ENCODE measurements at regions not wholly inside any gene's neighbourhood (a gene's known extent, or its start where the extent isn't known, plus 50 kb on each side); places are given as distances from the start of the nearest gene placed in this dataset.
A peak's percentile ranks its signal among the peaks of the same experiment; 100 is the strongest.
"Not testable (repeated sequence)": the region's sequence is repeated elsewhere in the genome, so short reads cannot be mapped to it uniquely, and the experiment has no call there.

GRCh38 chr21:9775877-9776276 lies 745.5 kb upstream of the TPTE start:
- not testable (repeated sequence) for H3K27ac Mint-ChIP-seq; H3K4me1 Mint-ChIP-seq; H3K36me3 ChIP-seq (ENCODE audit: control insufficient read depth, insufficient read depth, low read length); H3K27ac ChIP-seq (ENCODE audit: low read depth, low read length); H3K27me3 ChIP-seq (ENCODE audit: control insufficient read depth, insufficient read depth, low read length, poor library complexity, severe bottlenecking); H3K4me3 ChIP-seq (ENCODE audit: low read length); H3K27me3 Mint-ChIP-seq (ENCODE audit: insufficient read depth); H3K9ac ChIP-seq (ENCODE audit: extremely low read depth, low read length, poor library complexity, severe bottlenecking); H3K4me3 Mint-ChIP-seq; H3K36me3 Mint-ChIP-seq (ENCODE audit: low read depth); DNase-seq; H3K4me1 ChIP-seq (ENCODE audit: control insufficient read depth, insufficient read depth, low read length)
- 72 to 77% methylated on average over 8 of the region's 8 CpGs for WGBS, 2 experiments (ENCODE audit: insufficient coverage in 1 of 2, insufficient read length in 1 of 2)
- peaks cover 97% of the 10 kb centered on the region for H3K9me3 ChIP-seq (ENCODE audit: control insufficient read depth, low read length)
- H3K9me3 Mint-ChIP-seq = peaks cover 34% of the 10 kb centered on the region

GRCh38 chr21:9776286-9777020 lies 744.9 kb upstream of the TPTE start:
- DNase-seq; H3K4me1 ChIP-seq (ENCODE audit: control insufficient read depth, insufficient read depth, low read length); H3K27ac Mint-ChIP-seq; H3K4me1 Mint-ChIP-seq; H3K27me3 ChIP-seq (ENCODE audit: control insufficient read depth, insufficient read depth, low read length, poor library complexity, severe bottlenecking); H3K36me3 Mint-ChIP-seq (ENCODE audit: low read depth); H3K27me3 Mint-ChIP-seq (ENCODE audit: insufficient read depth); H3K27ac ChIP-seq (ENCODE audit: low read depth, low read length); H3K9ac ChIP-seq (ENCODE audit: extremely low read depth, low read length, poor library complexity, severe bottlenecking); H3K4me3 ChIP-seq (ENCODE audit: low read length); H3K36me3 ChIP-seq (ENCODE audit: control insufficient read depth, insufficient read depth, low read length); H3K4me3 Mint-ChIP-seq: not testable (repeated sequence)
- 57 to 63% methylated on average over 6 to 8 of the region's 8 CpGs for WGBS, 2 experiments (ENCODE audit: insufficient coverage in 1 of 2, insufficient read length in 1 of 2)
- H3K9me3 Mint-ChIP-seq = peaks cover 40% of the 10 kb centered on the region
- H3K9me3 ChIP-seq (ENCODE audit: control insufficient read depth, low read length) = peaks cover 97% of the 10 kb centered on the region

- not testable (repeated sequence) for H3K4me1 Mint-ChIP-seq; H3K27ac ChIP-seq (ENCODE audit: low read depth, low read length); H3K4me1 ChIP-seq (ENCODE audit: control insufficient read depth, insufficient read depth, low read length); H3K9ac ChIP-seq (ENCODE audit: extremely low read depth, low read length, poor library complexity, severe bottlenecking); H3K36me3 Mint-ChIP-seq (ENCODE audit: low read depth); H3K27ac Mint-ChIP-seq; H3K4me3 Mint-ChIP-seq; H3K36me3 ChIP-seq (ENCODE audit: control insufficient read depth, insufficient read depth, low read length); H3K4me3 ChIP-seq (ENCODE audit: low read length); H3K27me3 ChIP-seq (ENCODE audit: control insufficient read depth, insufficient read depth, low read length, poor library complexity, severe bottlenecking); H3K27me3 Mint-ChIP-seq (ENCODE audit: insufficient read depth); DNase-seq
- H3K9me3 ChIP-seq (ENCODE audit: control insufficient read depth, low read length) = peaks cover 97% of the 10 kb centered on the region
- 82 to 89% methylated on average over 4 to 5 of the region's 5 CpGs for WGBS, 2 experiments (ENCODE audit: insufficient coverage in 1 of 2, insufficient read length in 1 of 2)
- H3K9me3 Mint-ChIP-seq = peaks cover 60% of the 10 kb centered on the region
Observed at GRCh38 chr21:9778541-9778940, 742.8 kb upstream of the TPTE start.

GRCh38 chr21:9780441-9780937 lies 740.9 kb upstream of the TPTE start:
- Mint-ChIP-seq H3K27me3 (ENCODE audit: insufficient read depth) (no peaks in the 10 kb centered on the region), H3K9me3 (peaks cover 79% of the 10 kb centered on the region), H3K36me3 (ENCODE audit: low read depth) (peaks cover 4% of the 10 kb centered on the region), H3K4me3 (no peak overlapping the region), H3K27ac (no peak overlapping the region), H3K4me1 (no peaks in the 10 kb centered on the region)
- H3K9ac ChIP-seq (ENCODE audit: extremely low read depth, low read length, poor library complexity, severe bottlenecking) = no peak overlapping the region
- H3K4me3 ChIP-seq (ENCODE audit: low read length) = peak overlapping the region; percentile 1
- H3K36me3 ChIP-seq (ENCODE audit: control insufficient read depth, insufficient read depth, low read length) = no peaks in the 10 kb centered on the region
- TF ChIP-seq CTCF (conservative IDR thresholded peaks at IDR 0.05) = no peak
- H3K27ac ChIP-seq (ENCODE audit: low read depth, low read length) = no peak overlapping the region
- peaks cover 97% of the 10 kb centered on the region for H3K9me3 ChIP-seq (ENCODE audit: control insufficient read depth, low read length)
- no peaks in the 10 kb centered on the region for H3K4me1 ChIP-seq (ENCODE audit: control insufficient read depth, insufficient read depth, low read length)
- WGBS, 2 experiments (ENCODE audit: insufficient coverage in 1 of 2, insufficient read length in 1 of 2) = 47 to 62% methylated on average over 1 to 3 of the region's 3 CpGs
- H3K27me3 ChIP-seq (ENCODE audit: control insufficient read depth, insufficient read depth, low read length, poor library complexity, severe bottlenecking) = no peaks in the 10 kb centered on the region
- DNase-seq = no peak

GRCh38 chr21:9783587-9783986 lies 737.8 kb upstream of the TPTE start:
- peaks cover 93% of the 10 kb centered on the region for H3K9me3 ChIP-seq (ENCODE audit: control insufficient read depth, low read length)
- peaks cover 91% of the 10 kb centered on the region for H3K9me3 Mint-ChIP-seq

GRCh38 chr21:9784201-9784600 lies 737.2 kb upstream of the TPTE start:
- H3K4me3 Mint-ChIP-seq; H3K36me3 Mint-ChIP-seq (ENCODE audit: low read depth); H3K4me3 ChIP-seq (ENCODE audit: low read length); H3K36me3 ChIP-seq (ENCODE audit: control insufficient read depth, insufficient read depth, low read length); DNase-seq; H3K27me3 ChIP-seq (ENCODE audit: control insufficient read depth, insufficient read depth, low read length, poor library complexity, severe bottlenecking); H3K27ac Mint-ChIP-seq; H3K4me1 Mint-ChIP-seq; H3K4me1 ChIP-seq (ENCODE audit: control insufficient read depth, insufficient read depth, low read length); H3K27me3 Mint-ChIP-seq (ENCODE audit: insufficient read depth); H3K9ac ChIP-seq (ENCODE audit: extremely low read depth, low read length, poor library complexity, severe bottlenecking); H3K27ac ChIP-seq (ENCODE audit: low read depth, low read length): not testable (repeated sequence)
- peaks cover 93% of the 10 kb centered on the region for H3K9me3 ChIP-seq (ENCODE audit: control insufficient read depth, low read length)
- 36 to 52% methylated on average over 1 of the region's 1 CpG for WGBS, 2 experiments (ENCODE audit: insufficient coverage in 1 of 2, insufficient read length in 1 of 2)
- H3K9me3 Mint-ChIP-seq = peaks cover 91% of the 10 kb centered on the region

More at GRCh38 chr21:9783587-9783986, 737.8 kb upstream of the TPTE start:
- not testable (repeated sequence) for H3K9ac ChIP-seq (ENCODE audit: extremely low read depth, low read length, poor library complexity, severe bottlenecking); H3K4me3 ChIP-seq (ENCODE audit: low read length); H3K36me3 ChIP-seq (ENCODE audit: control insufficient read depth, insufficient read depth, low read length); H3K36me3 Mint-ChIP-seq (ENCODE audit: low read depth); H3K4me3 Mint-ChIP-seq; H3K4me1 ChIP-seq (ENCODE audit: control insufficient read depth, insufficient read depth, low read length); H3K27me3 Mint-ChIP-seq (ENCODE audit: insufficient read depth); H3K4me1 Mint-ChIP-seq; H3K27me3 ChIP-seq (ENCODE audit: control insufficient read depth, insufficient read depth, low read length, poor library complexity, severe bottlenecking); H3K27ac ChIP-seq (ENCODE audit: low read depth, low read length); DNase-seq; H3K27ac Mint-ChIP-seq
- WGBS, 2 experiments (ENCODE audit: insufficient coverage in 1 of 2, insufficient read length in 1 of 2) = 44 to 53% methylated on average over 2 of the region's 2 CpGs
